Fibroblast of skin of back (primary cell): ENCODE measurements at regions not wholly inside any gene's neighbourhood (a gene's known extent, or its start where the extent isn't known, plus 50 kb on each side); places are given as distances from the start of the nearest gene placed in this dataset.

ENCODE experiments used
- DNase-seq: peaks from one replicate; pipeline ENCODE4 v3.0.0-alpha.2; 2013

DNA sequence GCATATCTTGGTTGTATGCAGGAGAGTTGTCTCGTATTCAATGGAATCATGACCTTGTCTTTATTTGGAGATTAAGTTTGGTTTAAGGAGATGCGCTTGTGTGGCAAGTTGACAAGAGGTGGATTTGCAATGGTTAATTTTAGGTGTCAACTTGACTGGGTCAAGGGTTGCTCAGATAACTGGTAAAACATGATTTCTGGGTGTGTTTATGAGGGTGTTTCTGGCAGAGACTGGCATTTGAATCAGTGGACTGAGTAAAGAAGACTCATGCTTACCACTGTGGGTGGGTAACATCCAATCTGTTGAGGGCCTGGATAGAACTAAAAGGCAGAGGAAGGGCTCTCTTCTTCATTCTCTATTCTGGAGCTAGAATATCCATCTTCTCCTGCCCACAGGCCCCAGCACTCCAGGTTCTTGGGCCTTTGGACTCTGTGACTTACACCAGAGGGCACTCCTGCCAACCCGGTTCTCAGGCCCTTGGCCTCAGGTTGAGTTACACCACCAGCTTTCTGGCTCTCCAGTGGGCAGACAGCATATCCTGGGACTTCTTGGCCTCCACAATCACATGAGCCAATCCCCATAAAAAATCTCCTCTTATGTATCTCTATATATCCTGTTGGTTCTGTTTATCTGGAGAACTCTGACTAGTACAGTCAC lies 141.5 kb upstream of the ARID2 start:
- DNase-seq, result no peak

DNA sequence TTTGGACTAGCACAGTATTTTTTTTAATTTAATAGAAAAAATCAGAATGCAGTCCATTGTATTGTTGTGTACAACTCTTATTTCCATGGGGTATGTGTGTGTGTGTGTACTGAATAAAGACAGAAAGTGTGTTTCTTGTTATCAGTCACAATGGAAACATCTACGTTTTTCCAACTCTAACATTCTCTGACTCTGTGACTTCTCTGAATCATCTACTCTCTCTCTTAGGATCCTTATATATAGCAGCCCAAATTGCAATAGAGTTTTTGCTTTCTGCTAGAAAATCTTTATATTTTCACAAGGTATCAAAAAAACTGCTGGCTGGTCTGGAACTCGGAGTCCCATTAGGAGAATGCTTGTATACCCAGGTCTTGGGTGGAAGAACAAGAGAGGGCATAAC lies 138.9 kb upstream of the ARID2 start:
- no peak for DNase-seq

DNA sequence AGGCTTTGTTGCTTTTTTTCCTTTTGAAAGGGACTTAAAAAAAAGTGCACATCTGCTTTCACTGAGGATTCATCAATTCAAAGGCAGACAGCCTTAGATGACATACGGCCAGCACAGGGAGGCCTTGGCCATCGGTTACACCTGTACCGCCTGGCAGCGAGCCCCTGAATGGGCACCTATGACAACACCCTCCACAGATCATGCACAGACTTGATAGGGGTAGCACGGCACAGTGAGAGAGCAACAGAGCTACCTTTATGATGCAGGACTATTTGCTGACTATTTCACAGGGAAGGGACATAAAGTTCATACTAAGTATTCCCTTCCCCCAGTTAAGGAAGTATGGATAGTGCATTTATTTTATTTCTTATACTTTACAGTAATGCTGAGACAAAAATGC lies 137.9 kb upstream of the ARID2 start:
- DNase-seq, result no peak

DNA sequence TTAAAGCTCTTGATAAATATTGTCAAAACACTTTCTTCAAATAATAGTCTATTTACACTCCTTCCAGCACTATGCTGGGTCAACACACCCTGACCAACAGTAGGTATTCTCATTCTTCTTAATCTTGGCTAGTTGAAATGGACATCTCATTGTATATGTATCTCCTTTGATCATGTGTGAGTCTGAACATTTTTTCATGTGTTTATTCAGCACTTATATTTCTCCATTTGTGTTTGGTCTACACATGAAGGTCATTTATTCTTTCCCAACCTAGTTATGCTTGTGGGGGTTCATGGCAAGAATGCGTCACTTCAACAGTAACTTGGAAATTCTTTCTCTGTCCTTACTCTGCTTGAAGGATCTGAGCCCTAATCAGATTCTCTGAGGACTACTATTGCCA lies 133.1 kb upstream of the ARID2 start:
- no peak for DNase-seq

DNA sequence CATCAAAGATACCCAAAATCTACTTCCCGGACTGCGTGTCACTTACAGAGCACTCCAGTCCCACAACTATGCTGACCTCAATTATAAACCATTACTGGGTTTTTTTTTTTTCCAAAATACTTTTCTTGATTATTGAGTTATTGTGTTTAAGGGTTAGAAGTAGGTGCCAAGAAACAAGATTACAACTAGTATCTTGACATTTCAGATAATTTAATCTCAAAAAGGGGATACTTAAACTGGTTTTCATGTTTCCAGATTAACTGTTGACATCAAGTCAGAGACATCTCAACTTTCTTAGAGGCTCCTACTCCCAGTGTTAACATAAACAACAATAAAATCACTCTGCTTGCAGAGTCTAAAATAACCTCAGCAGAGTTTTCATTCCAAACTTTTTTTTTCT lies 131.2 kb upstream of the ARID2 start:
- DNase-seq, result no peak

DNA sequence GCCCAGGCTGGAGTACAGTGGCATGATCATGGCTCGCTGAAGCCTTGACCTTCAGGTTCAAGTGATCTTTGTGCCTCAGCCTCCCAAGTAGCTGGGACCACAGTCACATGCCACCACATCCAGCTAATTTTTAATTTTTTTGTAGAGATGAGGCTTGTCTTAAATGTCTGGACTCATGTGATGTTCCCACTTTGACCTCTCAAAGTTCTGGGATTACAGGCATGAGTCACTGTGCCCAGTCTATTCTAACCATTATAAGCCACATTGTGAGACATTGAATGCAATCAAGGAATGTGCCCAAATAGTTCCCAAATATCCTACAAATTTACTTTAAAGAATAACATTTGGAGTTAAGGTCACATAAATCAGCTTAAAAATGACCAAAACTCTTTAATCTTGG lies 130.7 kb upstream of the ARID2 start:
- DNase-seq, result peak; percentile 15

DNA sequence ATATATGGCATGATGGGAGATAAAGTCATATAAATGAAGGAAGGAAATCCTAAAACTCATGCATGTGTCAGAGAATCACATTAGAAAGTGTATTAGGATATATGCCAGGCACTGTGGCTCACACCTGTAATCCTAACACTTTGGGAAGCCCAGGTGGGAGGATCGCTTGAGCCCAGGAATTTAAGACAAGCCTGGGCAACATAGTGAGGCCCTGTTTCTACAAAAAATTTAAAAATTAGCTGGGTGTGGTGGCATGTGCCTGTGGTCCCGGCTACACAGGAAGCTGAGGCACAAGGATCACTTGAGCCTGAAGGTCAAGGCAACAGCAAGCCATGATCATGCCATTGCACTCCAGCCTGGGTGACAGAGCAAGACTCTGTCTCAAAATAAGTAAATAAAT lies 130.3 kb upstream of the ARID2 start:
- DNase-seq, result no peak

DNA sequence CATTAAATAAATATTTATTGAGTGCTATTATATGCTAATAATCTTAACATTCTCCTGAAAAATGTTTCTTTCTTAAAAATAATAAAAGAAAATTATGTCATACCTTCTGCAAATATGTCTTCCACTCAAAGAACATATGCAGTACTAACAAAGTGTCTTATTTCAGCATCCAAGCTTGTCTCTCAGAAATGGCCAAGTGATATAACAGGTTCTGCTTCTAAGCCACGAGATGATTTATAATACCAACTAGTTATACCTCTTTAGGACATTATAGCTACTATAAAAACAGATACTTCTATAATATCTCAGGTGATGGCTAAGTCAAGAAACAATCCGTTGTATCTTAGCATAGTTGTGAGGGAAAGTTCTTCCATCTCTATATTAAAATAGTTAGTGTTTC lies 128.1 kb upstream of the ARID2 start:
- DNase-seq, result no peak

DNA sequence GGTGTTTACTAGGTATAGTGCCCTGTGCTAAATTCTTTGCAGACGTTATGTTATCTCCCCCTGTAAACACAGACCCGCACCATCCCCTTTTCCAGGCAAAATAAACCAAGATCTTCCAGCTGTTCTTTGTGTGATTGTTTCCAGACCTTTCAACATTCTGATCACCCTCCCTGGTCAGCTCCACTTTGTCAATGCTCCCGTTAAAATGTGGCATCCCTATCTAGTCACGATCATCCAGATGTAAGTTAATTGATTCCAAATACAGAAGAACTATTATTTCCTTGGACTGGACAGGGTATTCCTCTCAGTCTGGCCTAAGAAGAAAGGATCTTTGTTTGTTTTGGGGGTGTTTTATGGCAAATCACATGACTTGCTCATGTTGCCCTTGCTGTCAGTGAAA lies 127.6 kb upstream of the ARID2 start:
- DNase-seq, result no peak

DNA sequence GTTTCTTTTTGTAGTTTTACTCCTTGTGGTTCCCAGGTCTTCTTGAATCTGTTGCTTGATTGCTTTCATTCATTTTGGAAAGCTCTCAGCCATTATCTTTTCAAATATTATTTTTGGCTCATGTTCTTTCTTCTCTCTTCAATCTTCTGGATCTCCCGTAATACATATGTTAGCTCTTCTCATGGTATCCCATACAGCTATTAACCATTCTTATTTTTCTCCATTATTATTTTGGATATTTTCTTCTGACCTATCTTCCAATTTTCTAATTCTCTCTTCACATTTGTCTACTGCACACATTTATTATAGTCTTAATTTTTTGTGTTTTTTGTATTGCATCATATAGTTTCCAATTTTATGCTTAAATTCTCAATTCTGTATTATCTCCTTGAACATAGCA lies 123.9 kb upstream of the ARID2 start:
- DNase-seq, result no peak

DNA sequence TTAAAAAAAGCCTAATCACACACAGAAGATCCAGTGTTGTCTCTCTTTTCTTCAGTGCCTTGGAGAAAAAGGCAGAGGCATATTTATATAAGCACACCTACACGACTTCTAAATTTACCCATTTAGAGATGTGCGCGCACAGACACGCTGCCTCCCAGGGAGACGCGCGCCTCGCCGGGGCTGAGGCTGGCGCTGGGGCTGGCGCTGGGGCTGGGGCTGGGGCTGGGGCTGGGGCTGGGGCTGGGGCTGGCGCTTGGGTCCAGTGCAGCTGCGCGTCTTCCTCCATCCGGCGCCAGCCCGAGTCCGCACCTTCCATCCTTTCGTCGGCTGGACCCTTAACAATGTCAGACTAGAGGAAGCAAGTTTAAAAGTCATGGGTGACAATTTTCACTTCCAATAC lies 118.4 kb upstream of the ARID2 start:
- no peak for DNase-seq

DNA sequence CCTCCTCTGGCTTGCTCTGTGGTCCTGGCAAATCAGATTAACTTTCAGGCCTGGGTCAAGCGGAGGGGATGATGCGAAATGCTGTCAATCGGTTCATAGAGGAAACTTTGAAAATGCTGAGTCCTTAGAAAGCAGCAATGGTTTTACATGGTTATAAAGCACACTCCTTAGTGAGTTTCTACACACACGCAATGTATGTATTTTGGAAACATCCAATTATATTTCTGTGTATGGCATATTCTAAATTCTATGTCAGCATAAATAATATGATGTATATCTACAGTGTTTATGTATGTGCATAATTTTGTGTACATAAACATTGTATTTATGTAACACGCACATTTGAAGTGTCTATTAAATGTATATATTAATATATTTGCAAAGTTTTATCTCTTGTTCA lies 118.0 kb upstream of the ARID2 start:
- DNase-seq, result no peak

DNA sequence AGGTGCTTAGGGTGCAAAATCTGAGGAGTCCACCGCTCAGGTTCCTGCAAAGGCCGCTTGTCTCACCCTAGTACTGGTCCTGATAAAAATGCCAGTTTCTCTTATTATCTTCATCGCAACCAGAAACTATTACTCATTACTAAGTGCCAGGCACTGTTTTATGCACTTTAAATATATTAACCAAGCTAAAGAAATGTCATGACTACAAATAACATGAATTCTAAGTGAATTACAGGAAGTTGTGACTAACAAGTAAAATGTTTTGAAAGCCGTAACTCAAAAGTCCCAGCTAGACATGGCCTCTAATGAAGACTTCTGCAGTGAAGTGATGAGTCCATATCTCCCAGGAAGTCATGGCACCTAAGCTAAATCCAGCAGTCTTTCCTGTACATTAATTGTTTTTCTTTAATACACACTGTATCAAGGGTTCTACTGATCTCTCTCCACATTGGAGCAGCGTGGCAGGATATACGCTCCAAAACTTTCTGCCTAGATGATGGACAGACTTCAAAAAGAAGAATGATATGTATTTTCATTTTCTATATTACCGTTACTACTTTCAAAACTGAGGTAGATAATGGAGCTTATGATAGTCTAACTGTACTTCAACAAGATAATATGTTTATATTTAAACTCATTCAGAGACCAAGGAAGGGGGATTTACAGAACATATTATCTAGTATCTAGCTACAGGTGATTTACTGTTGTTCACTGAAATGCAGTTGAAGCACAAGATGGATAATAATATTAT lies 117.3 kb upstream of the ARID2 start:
- DNase-seq, result peak; percentile 84

DNA sequence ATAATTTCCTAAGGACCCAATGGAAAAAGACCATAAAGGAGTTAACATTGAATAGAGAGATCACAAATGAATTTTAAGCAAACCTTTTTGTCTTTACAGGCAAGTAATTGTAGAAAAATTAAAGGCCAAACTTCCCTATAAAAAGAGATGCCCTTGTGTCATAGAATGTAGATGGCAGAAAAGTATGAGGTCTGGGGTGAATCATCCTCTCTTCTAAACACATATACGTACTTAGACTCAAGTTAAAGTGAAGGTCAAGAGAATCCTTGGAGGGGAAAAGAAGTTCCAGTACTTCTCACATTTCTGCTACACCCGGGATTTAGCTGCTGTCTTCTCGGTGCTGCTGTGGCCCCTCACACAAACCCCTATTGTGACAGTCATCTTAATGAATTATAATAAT lies 116.2 kb upstream of the ARID2 start:
- DNase-seq, result peak; percentile 60

DNA sequence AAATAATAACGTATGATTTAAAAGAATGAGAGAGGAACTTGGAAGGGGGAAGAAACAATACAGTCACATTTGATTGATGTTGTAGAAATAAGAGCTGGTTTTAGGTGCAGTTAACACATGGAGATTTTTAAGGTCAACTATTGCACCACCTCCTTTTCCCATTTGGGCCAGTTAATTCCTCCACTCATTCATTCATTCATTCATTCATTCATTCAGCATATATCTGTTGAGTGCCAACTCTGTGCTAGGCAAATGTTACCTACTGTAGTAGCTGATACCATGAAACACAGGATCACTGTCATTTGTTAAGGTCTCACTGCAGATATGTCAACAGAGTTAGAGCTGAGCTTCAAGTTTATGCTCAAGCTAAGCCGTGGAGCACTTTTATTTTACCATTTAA lies 115.7 kb upstream of the ARID2 start:
- DNase-seq, result no peak

DNA sequence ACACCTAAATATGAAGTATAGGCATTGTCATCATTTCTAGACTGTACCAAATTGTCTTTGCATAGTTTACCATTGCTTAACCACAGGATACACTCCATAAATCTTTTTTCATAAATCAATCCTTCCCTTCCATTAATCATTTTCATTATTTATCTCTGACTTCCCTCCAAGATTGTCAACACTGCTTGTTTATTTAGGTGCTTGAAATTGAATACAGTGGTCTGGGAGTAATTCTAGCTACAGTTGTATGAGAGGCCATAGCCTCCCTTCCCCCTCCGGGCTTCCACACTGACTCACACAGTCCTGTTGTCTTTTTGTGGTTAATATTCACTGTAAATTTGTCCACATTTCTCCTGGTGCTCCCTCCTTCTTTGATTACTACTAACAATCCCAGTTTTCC lies 114.2 kb upstream of the ARID2 start:
- DNase-seq, result peak; percentile 82

DNA sequence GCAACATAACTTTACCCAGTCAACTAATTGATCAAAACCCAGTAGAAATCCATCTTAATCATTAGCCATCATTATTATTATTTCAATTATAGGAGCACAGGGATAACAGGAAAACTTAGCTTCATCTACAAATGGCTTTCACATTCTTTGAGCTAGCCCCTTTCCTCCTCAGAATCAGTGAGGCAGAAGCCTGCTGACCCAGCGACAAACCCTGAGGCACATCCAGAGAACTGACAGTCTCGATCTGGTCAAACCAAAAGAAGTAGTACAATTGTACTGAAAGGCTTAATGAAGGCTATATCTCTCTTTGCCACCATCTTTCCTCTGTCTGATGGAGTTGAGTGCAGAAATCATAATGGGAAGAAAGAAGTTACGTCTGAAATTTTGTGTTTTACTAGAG lies 109.8 kb upstream of the ARID2 start:
- no peak for DNase-seq

DNA sequence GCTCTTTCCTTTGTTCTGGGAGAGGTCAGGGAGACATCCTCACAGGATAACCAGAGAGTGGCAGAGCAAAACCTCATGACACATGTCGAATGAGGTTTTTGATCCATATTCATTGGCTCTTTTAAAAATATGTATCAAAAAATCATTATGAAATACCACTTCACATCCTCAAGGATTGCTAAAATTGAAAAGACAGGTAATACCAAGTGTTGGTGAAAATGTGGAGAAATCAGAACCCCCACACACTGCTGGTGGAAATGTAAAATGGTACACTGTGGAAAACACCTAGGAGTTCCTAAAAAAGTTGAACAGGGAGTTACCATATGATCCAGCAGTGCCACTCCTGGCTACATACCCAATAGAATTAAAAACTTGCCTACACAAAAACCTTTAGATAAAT lies 107.8 kb upstream of the ARID2 start:
- no peak for DNase-seq

DNA sequence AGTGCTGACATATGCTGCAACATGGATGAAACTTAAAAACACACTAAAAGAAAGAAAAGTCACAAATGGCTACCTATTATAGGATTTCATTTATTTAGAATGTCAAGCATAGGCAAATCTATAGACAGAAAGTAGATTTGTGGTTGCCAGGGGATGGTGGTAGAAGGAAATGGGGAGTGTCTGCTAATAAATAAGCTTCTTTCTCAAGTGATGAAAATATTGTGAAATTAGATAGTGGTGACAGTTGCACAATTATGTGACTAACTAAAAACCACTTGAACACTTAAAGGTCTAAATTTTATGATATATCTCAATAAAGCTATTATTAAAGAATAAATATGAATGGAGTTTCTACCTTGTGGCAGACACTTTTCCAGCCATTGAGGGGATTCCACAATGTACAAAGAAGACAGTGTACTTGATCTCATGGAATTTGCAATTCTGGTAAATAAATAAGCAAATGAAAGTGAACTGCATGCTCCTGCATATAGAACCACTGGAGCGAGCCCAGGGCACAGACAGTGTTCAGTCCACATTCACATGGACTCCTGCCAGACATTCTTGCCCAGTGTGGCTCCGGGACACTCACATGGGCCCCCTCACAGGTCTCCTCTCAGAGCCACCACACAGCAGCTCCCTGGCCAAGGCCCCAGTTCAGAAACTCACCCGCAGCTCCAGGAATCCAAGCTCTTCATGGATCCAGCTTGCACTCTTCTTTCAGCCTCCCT lies 107.1 kb upstream of the ARID2 start:
- no peak for DNase-seq

DNA sequence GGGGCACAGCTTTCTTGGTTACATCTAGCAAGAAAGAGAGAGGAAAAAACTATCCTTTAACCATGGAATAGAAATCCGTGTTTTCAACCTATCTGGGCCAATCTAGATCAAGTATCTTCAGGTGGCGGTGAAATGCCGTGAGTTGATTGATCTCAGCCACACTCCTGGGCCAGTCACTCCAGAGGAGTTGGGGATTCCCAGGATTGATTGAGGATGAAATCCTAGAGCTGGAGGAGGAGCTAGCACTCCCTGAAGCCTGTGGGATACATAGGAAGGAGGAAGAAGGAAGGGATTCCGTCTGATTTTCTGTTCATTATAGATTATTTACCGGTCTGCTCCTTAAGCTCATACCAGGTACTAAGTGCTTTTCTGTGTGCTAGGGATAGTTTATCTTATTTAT lies 106.3 kb upstream of the ARID2 start:
- no peak for DNase-seq

DNA sequence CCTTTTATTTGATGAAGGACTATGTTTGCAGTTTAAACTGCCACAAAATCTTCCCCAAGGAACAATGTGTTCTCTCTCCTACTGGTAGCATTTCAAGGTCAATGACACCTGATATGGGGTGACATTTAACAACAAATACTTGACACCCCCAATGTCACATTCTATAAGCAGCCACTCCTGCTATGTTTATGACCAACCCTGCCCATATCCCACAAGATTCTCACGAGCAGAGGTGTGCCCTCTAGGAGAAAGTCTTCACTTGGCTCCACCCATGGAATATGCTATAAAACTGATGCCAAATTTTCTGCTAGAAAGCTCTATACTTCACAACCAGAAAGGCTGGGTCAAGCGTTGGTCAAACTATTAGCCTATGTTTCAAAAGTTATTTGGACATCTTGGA lies 105.6 kb upstream of the ARID2 start:
- DNase-seq, result no peak

DNA sequence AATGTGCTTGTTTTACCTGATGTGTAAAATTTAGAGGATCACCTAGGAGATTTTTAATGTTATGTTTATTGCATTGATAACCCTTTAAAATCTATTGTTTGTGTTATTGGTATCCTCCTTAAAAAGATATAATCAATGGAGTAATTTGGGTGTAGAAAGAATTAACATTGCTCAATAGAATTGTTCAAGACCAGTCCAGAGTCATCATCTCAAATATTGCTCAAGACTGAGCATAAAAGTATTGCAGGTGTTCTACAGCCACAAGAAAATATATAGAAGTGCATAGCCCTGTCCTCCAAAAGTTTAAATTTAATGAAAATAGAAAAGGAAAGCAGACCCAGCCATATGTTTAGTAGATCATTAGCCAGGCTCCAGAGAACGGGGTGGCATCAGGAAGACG lies 102.5 kb upstream of the ARID2 start:
- no peak for DNase-seq

DNA sequence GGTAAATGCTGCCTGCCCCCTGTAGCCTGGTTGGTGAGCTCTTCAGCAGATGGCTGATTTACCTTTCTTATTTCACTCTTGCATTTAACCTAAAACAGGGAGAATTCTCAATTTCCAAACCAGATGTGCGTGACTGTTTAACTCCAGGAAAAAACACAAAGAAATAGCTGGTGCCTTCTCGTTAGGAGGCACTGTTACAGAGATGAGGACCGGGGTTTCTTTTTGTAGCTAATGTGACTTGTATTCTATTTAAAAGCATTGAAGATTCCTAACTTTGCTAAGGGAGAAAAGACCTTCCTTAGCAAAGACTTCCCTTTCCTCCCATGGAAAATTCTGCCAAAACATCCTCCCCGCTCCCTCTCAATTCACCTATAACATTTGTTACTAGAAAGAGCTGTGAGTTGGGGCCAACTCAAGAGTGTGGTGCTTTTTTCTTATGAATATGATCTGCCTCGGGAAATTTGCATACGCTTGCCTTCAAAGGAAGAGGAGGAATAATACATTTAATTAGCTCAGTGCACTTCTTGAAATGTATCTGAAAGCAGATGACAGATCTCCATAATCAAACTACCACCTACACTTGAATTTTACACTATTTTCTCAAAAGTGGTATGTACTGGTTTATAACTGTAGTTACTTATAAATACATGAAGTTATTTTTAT lies 102.0 kb upstream of the ARID2 start:
- DNase-seq, result no peak

DNA sequence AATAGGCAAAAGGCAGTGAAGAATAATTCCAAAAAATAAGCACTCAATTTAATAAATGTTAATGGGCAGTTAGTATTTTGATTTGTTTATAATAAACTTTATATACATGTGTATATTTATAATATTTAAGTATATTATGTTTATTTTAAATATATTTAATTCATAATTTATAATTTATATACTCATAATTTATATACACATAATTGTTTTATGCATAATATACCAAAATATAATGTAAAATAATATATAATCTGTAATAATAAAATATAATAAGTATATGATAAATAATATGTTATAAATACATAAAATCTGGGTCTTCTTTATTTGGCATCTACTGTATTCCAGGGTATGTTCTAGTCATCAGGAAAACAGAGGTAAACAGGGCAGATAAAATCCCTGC lies 100.2 kb upstream of the ARID2 start:
- DNase-seq, result no peak
